GM18868 (cell line): ENCODE measurements at regions not wholly inside any gene's neighbourhood (a gene's known extent, or its start where the extent isn't known, plus 50 kb on each side); places are given as distances from the start of the nearest gene placed in this dataset.

ENCODE experiments used
- ATAC-seq: cut with Tn5 transposase; IDR thresholded peaks from one replicate; pipeline ENCODE4 v1.9.1; 2021; ENCODE audit warnings: mild to moderate bottlenecking, moderate library complexity; ENCODE audit not compliant: unreplicated experiment

- no peak for ATAC-seq
Measured at GRCh38 chr1:184302346-184302745, 84.5 kb upstream of the C1orf21 start.

- ATAC-seq: no peak
Measured at GRCh38 chr1:184310157-184310819, 76.5 kb upstream of the C1orf21 start.

- no peak for ATAC-seq
Measured at GRCh38 chr1:184311580-184311979, 75.2 kb upstream of the C1orf21 start.

- ATAC-seq: no peak
Measured at GRCh38 chr1:184315254-184315653, 71.6 kb upstream of the C1orf21 start.

GRCh38 chr1:184319879-184320278 is 67.0 kb upstream of the C1orf21 start:
- ATAC-seq: no peak

- no peak for ATAC-seq
Measured at GRCh38 chr1:184322253-184322652, 64.6 kb upstream of the C1orf21 start.

GRCh38 chr1:184324972-184325371 is 61.9 kb upstream of the C1orf21 start:
- ATAC-seq: no peak

- no peak for ATAC-seq
Measured at GRCh38 chr1:184326278-184326677, 60.6 kb upstream of the C1orf21 start.

GRCh38 chr1:184329245-184329953 is 57.4 kb upstream of the C1orf21 start:
- no peak for ATAC-seq

- ATAC-seq: no peak
Measured at GRCh38 chr1:184329962-184330868, 56.6 kb upstream of the C1orf21 start.

- no peak for ATAC-seq
Measured at GRCh38 chr1:184330875-184331274, 56.0 kb upstream of the C1orf21 start.
